MCF 10A (cell line): ENCODE measurements at regions not wholly inside any gene's neighbourhood (a gene's known extent, or its start where the extent isn't known, plus 50 kb on each side); places are given as distances from the start of the nearest gene placed in this dataset.

ENCODE experiments used
- BruUV-seq: library from RNA; stranded (reverse); fragments of 400-500 nt; replicated peaks from 2 replicates; lab custom pipeline; 2021; lab: Mats Ljungman, UMichigan
- CTCF ChIA-PET: fragments of 300-600 bp; sonication (Branson Sonifier 250); formaldehyde crosslinking; extraction: SDS; loops from one replicate; lab custom pipeline; 2021; ENCODE audit warnings: antibody characterized with exemption, inconsistent platforms; lab: Yijun Ruan, JAX
- POLR2A ChIA-PET: fragments of 300-600, 350-650 bp; sonication (Branson Sonifier 250); formaldehyde crosslinking; extraction: SDS; loops from one replicate; lab custom pipeline; 2020; ENCODE audit warnings: antibody characterized with exemption, inconsistent platforms; lab: Yijun Ruan, JAX
- DNase-seq: peaks from one replicate; pipeline ENCODE4 v3.0.0-alpha.2; 2018; ENCODE audit not compliant: unreplicated experiment
- H3K27ac Mint-ChIP-seq: one replicate; pipeline ENCODE4 v1.8.0; 2022; ENCODE audit warnings: mild to moderate bottlenecking, low read depth, mixed read lengths; ENCODE audit not compliant: unreplicated experiment
- H3K27me3 Mint-ChIP-seq: one replicate; pipeline ENCODE4 v1.8.0; 2022; ENCODE audit warnings: mixed read lengths; ENCODE audit not compliant: insufficient read depth, unreplicated experiment
- H3K36me3 Mint-ChIP-seq: one replicate; pipeline ENCODE4 v1.8.0; 2022; ENCODE audit warnings: mild to moderate bottlenecking, moderate library complexity, mixed read lengths; ENCODE audit not compliant: insufficient read depth, unreplicated experiment
- H3K4me1 Mint-ChIP-seq: one replicate; pipeline ENCODE4 v1.8.0; 2022; ENCODE audit warnings: mixed read lengths; ENCODE audit not compliant: insufficient read depth, unreplicated experiment
- H3K4me3 Mint-ChIP-seq: one replicate; pipeline ENCODE4 v1.8.0; 2022; ENCODE audit warnings: mild to moderate bottlenecking, moderate library complexity, mixed read lengths; ENCODE audit not compliant: unreplicated experiment
- H3K9me3 Mint-ChIP-seq: one replicate; pipeline ENCODE4 v1.8.0; 2022; ENCODE audit warnings: mixed read lengths; ENCODE audit not compliant: unreplicated experiment
- CTCF ChIP-seq: fragments of 200-600 bp; IDR thresholded peaks from one replicate; pipeline ENCODE4 v1.8.0; 2022; ENCODE audit warnings: antibody characterized with exemption, mild to moderate bottlenecking; ENCODE audit not compliant: unreplicated experiment
- intact Hi-C: fragments of 100-400 bp; cut with micrococcal nuclease; formaldehyde crosslinking; loops from 2 replicates; pipeline ENCODE4 v1.14.1; 2022

GRCh38 chr9:118446943-118447639, 742.9 kb downstream of the TLR4 start:
- no peak for TF ChIP-seq CTCF
- ChIA-PET POLR2A (interaction anchor here (0.7 kb wide), 1 partner anchor 13 kb away, joined by 3 read pairs; no protein-coding TSS in a partner anchor), CTCF (interaction anchor here (0.7 kb wide), 1 partner anchor 948 kb away, joined by 3 read pairs; no protein-coding TSS in a partner anchor)
- BruUV-seq = no TSS peak
- H3K27ac Mint-ChIP-seq = no peak overlapping the region
- no peaks in the 10 kb centered on the region for H3K36me3 Mint-ChIP-seq
- no peaks in the 10 kb centered on the region for H3K27me3 Mint-ChIP-seq
- DNase-seq = peak; percentile 34
- H3K4me3 Mint-ChIP-seq = no peak overlapping the region
- no peaks in the 10 kb centered on the region for H3K4me1 Mint-ChIP-seq
- intact Hi-C loops = no loop called here
- no peaks in the 10 kb centered on the region for H3K9me3 Mint-ChIP-seq

- no peak overlapping the region for H3K27ac Mint-ChIP-seq
- H3K36me3 Mint-ChIP-seq = no peaks in the 10 kb centered on the region
- H3K4me1 Mint-ChIP-seq = no peaks in the 10 kb centered on the region
- no peak overlapping the region for H3K4me3 Mint-ChIP-seq
- no peak for TF ChIP-seq CTCF
- H3K27me3 Mint-ChIP-seq = no peaks in the 10 kb centered on the region
- POLR2A ChIA-PET = interaction anchor here (0.7 kb wide), 1 partner anchor 272 kb away, joined by 3 read pairs; no protein-coding TSS in a partner anchor
- H3K9me3 Mint-ChIP-seq = no peaks in the 10 kb centered on the region
- BruUV-seq = no TSS peak
- CTCF ChIA-PET = no interaction called here
- no peak for DNase-seq
- intact Hi-C loops = no loop called here
Observed at GRCh38 chr9:118449554-118449953, 745.4 kb downstream of the TLR4 start.

DNA sequence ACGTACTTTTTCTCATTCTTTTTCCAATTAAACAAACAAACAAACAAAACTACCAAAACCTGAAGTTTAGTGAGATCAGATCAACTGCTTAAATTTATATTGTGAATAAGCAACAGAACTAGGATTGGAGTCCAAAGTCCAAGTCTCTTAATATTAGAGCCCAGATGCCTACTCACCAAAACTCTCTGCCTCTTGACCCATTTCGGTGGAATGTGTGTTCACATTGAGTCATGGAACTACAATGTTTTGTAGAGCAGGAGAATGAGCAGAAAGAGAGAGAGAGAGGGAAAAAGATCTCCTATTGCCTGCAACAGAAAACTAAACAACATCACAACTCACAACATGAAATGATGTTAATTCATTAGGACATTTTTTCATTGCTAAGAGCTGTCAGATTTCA, 751.1 kb downstream of the TLR4 start:
- Mint-ChIP-seq H3K9me3 (peaks cover 6% of the 10 kb centered on the region), H3K36me3 (no peaks in the 10 kb centered on the region), H3K4me1 (peaks cover 6% of the 10 kb centered on the region), H3K4me3 (no peak overlapping the region), H3K27ac (no peak overlapping the region), H3K27me3 (no peaks in the 10 kb centered on the region)
- no peak for TF ChIP-seq CTCF
- DNase-seq = no peak
- no TSS peak for BruUV-seq
- CTCF ChIA-PET = no interaction called here
- intact Hi-C loops = no loop called here
- POLR2A ChIA-PET = no interaction called here

DNA sequence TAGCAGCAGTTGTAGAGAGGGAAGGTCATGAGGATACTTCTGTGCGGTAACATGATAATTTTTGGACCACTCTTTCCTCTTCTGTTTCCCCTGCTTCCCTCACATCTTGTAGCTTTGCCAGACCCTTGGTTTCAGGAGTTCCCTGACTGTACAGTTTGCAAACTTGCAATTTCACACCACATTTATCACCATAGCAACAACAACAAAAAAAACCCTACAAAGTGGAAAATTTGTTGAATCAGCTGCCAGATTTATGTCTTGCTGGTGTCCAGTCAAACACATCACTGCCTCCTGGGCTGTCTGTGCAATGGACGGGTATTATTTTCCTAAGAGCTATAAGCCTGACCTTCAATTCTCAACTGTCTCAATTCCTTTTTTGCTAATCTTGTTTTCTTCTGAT, 751.6 kb downstream of the TLR4 start:
- CTCF ChIA-PET = no interaction called here
- H3K27me3 Mint-ChIP-seq = no peaks in the 10 kb centered on the region
- intact Hi-C loops = no loop called here
- no peak overlapping the region for H3K4me3 Mint-ChIP-seq
- BruUV-seq = no TSS peak
- no peak overlapping the region for H3K27ac Mint-ChIP-seq
- POLR2A ChIA-PET = no interaction called here
- H3K9me3 Mint-ChIP-seq = peaks cover 6% of the 10 kb centered on the region
- DNase-seq = no peak
- no peaks in the 10 kb centered on the region for H3K36me3 Mint-ChIP-seq
- peaks cover 6% of the 10 kb centered on the region for H3K4me1 Mint-ChIP-seq
- no peak for TF ChIP-seq CTCF
